ENCODE measurements at regions not wholly inside any gene's neighbourhood (a gene's known extent, or its start where the extent isn't known, plus 50 kb on each side); places are given as distances from the start of the nearest gene placed in this dataset.

DNA sequence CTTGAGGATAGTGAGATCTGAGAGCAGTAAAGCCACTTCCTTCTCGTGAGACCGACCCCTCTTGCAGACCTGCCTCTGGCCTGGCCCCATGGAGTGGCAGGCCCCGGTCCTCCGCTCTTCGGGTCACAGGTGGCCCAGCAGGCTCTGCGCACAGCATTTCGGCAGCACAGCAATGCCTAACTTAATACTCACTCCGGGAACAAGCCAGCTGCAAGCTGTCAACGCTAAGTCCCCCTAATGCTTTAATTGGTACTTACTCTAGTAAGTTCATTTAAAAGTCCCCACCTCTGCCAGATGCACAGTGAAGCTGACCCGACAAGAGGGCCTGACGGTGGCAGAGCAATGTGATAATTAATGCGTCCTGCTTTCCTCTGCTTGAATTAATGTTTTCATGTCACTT is 349.3 kb upstream of the B3GAT1 start:
- no CpG with 5 or more reads among the region's 12 CpGs for WGBS (ENCODE audit: extremely low coverage, insufficient read length, low lambda C conversion rate)
- Mint-ChIP-seq H3K9me3 (no peaks in the 10 kb centered on the region), H3K36me3 (ENCODE audit: insufficient read depth in 1 of 3, low read depth in 3 of 3) (no peaks in the 10 kb centered on the region; a peak in 1 of 7 replicates), H3K27ac (no peak overlapping the region), H3K27me3 (ENCODE audit: low read depth) (peaks cover 3% of the 10 kb centered on the region), H3K4me3 (no peak overlapping the region), H3K4me1 (peaks cover 6 to 12% of the 10 kb centered on the region in 2 experiments)
- H3K23me2 ChIP-seq (ENCODE audit: insufficient read length, low read depth, low read length, poor library complexity, severe bottlenecking) = no peaks in the 10 kb centered on the region
- H2AK5ac ChIP-seq (ENCODE audit: insufficient read length, low read length) = no peak overlapping the region
- H3K9me3 ChIP-seq (ENCODE audit: control insufficient read depth, low read depth, low read length) = no peaks in the 10 kb centered on the region
- no peak overlapping the region for H3K14ac ChIP-seq (ENCODE audit: insufficient read depth, low read length)
- H3K23ac ChIP-seq (ENCODE audit: insufficient read length, low read depth, low read length) = no peak overlapping the region
- H4K91ac ChIP-seq (ENCODE audit: insufficient read length, low read depth, low read length) = no peak overlapping the region
- H3K4me2 ChIP-seq (ENCODE audit: insufficient read depth, insufficient read length, low read length) = no peak overlapping the region
- TF ChIP-seq, protein P1, sequence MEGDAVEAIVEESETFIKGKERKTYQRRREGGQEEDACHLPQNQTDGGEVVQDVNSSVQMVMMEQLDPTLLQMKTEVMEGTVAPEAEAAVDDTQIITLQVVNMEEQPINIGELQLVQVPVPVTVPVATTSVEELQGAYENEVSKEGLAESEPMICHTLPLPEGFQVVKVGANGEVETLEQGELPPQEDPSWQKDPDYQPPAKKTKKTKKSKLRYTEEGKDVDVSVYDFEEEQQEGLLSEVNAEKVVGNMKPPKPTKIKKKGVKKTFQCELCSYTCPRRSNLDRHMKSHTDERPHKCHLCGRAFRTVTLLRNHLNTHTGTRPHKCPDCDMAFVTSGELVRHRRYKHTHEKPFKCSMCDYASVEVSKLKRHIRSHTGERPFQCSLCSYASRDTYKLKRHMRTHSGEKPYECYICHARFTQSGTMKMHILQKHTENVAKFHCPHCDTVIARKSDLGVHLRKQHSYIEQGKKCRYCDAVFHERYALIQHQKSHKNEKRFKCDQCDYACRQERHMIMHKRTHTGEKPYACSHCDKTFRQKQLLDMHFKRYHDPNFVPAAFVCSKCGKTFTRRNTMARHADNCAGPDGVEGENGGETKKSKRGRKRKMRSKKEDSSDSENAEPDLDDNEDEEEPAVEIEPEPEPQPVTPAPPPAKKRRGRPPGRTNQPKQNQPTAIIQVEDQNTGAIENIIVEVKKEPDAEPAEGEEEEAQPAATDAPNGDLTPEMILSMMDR (conservative IDR thresholded peaks at IDR 0.05) = no peak
- no peaks in the 10 kb centered on the region for H3K4me1 ChIP-seq (ENCODE audit: insufficient read depth, low read length)
- H2BK120ac ChIP-seq (ENCODE audit: low read depth, low read length, poor library complexity, severe bottlenecking) = no peak overlapping the region
- no peak overlapping the region for H3K9ac ChIP-seq (ENCODE audit: extremely low read depth, insufficient read length, low read length)
- H3K27ac ChIP-seq (ENCODE audit: insufficient read length, low read depth, low read length) = no peak overlapping the region
- no peak overlapping the region for H3T11ph ChIP-seq (ENCODE audit: low read length)
- H3K4ac ChIP-seq (ENCODE audit: low read depth, low read length) = no peak overlapping the region
- H2BK15ac ChIP-seq (ENCODE audit: low read depth, low read length) = no peak overlapping the region
- H3K56ac ChIP-seq (ENCODE audit: insufficient read length, low read depth, low read length) = no peak overlapping the region
- no peak overlapping the region for H2BK20ac ChIP-seq (ENCODE audit: low read depth, low read length, poor library complexity, severe bottlenecking)
- H4K5ac ChIP-seq (ENCODE audit: insufficient read length, low read depth, low read length) = no peak overlapping the region
- no peak overlapping the region for H2AFZ ChIP-seq (ENCODE audit: low read length)
- H3K18ac ChIP-seq (ENCODE audit: insufficient read length, low read depth, low read length) = no peak overlapping the region
- H3K27me3 ChIP-seq (ENCODE audit: insufficient read depth, low read length) = no peaks in the 10 kb centered on the region
- no peaks in the 10 kb centered on the region for H4K20me1 ChIP-seq (ENCODE audit: control insufficient read depth, insufficient read depth, insufficient read length)
- peak; percentile 17 for DNase-seq
- no peak overlapping the region for H2BK12ac ChIP-seq (ENCODE audit: insufficient read length, low read depth, low read length)
- H3K79me1 ChIP-seq (ENCODE audit: insufficient read depth, low read depth, low read length, poor library complexity, severe bottlenecking) = no peaks in the 10 kb centered on the region
- H3K79me2 ChIP-seq (ENCODE audit: insufficient read depth, low read length) = no peaks in the 10 kb centered on the region
- H2BK5ac ChIP-seq (ENCODE audit: insufficient read length, low read length) = no peak overlapping the region
- no peak overlapping the region for H4K8ac ChIP-seq (replicated peaks; ENCODE audit: insufficient read length, low read depth, low read length)
